Activated CD4-positive, alpha-beta T cell treated with anti-CD3 and anti-CD28 coated beads for 36 hours (primary cell): ENCODE measurements at regions not wholly inside any gene's neighbourhood (a gene's known extent, or its start where the extent isn't known, plus 50 kb on each side); places are given as distances from the start of the nearest gene placed in this dataset.

Experiments used
- ATAC-seq: fragments of 200-7000 bp; cut with Tn5 transposase; one replicate; pipeline ENCODE4 v1.10.0; 2021; ENCODE audit warnings: mild to moderate bottlenecking, moderate library complexity
- CTCF ChIA-PET: fragments of 350-600 bp; sonication (Branson Sonifier 250); formaldehyde crosslinking; loops from one replicate; lab custom pipeline; 2021; ENCODE audit warnings: antibody characterized with exemption; lab: Charles Lee
- POLR2A ChIA-PET: fragments of 350-600 bp; sonication (Branson Sonifier 250); formaldehyde crosslinking; loops from one replicate; lab custom pipeline; 2021; ENCODE audit warnings: antibody characterized with exemption, inconsistent platforms; lab: Charles Lee
- DNase-seq: peaks from one replicate; pipeline ENCODE4 v3.0.0-alpha.2; 2020
- H3K27ac Mint-ChIP-seq: one replicate; pipeline ENCODE4 v1.8.0; 2021; ENCODE audit warnings: mixed read lengths
- H3K27me3 Mint-ChIP-seq: one replicate; pipeline ENCODE4 v1.8.0; 2021; ENCODE audit warnings: mixed read lengths
- H3K36me3 Mint-ChIP-seq: one replicate; pipeline ENCODE4 v1.8.0; 2021; ENCODE audit warnings: low read depth, mixed read lengths
- H3K4me1 Mint-ChIP-seq: one replicate; pipeline ENCODE4 v1.8.0; 2021; ENCODE audit warnings: mixed read lengths
- H3K4me3 Mint-ChIP-seq: one replicate; pipeline ENCODE4 v1.8.0; 2021; ENCODE audit warnings: mild to moderate bottlenecking, moderate library complexity, mixed read lengths
- H3K9me3 Mint-ChIP-seq: one replicate; pipeline ENCODE4 v1.8.0; 2021; ENCODE audit warnings: low read depth, mixed read lengths
- intact Hi-C, 2 experiments: fragments of 100-400 bp; cut with DNase I in 1 of 2; cut with micrococcal nuclease in 1 of 2; formaldehyde crosslinking; loops; one replicate each; pipeline versions ENCODE4 v1.14.2 to v1.15.1; 2022 to 2024; cut with DNase I, micrococcal nuclease

DNA sequence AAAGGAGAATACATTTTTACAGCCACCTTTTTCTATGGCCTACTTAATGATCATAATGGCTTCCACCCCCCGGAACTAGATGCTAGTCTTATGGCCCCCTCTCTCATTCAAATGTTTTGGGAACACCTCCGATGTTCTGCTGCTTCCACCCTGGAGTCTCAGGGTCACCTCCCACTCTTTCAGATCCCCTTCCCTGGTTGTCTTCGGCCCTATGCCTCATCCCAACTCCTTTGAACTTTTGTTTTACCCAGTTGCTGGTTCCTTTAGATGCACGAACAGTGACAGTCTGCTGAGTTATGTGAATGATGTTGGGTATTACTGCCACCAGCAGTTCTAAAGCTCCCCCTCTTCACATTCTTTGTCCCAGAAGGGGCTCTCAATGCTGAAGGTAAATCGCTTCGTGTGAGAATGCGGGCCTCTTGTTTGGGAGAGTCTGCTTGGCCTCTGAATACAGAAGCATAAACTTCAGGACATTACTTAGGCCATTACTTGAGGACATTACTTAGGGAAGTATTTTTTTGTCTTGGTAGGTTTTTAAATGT lies 309.1 kb downstream of the SOX4 start:
- DNase-seq: no peak
- CTCF ChIA-PET: no interaction called here
- POLR2A ChIA-PET: no interaction called here
- Mint-ChIP-seq H3K4me1 (no peaks in the 10 kb centered on the region), H3K4me3 (no peak overlapping the region), H3K27me3 (no peaks in the 10 kb centered on the region), H3K36me3 (no peaks in the 10 kb centered on the region), H3K27ac (no peak overlapping the region), H3K9me3 (peaks cover 3% of the 10 kb centered on the region)
- intact Hi-C loops: no loop called here
- ATAC-seq: no peak

DNA sequence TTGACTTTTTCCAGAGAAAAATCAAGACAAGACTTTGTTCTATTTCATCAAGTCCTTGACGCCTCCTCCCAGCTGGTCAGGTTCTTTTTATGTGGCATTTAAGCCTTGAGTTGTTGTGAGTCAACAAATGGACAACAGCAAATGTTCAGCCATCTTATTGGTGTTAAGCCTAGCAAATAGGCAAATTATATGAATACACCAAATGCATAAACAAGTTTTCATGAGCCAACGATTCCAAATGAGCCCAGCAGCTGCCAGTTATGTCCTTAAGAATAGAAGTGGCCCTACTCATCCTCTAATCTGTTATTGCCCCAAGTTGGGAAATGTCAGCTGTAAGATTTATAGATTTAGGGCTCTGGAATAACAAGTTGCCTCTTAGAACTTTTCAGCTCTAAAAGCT lies 312.0 kb downstream of the SOX4 start:
- H3K4me3 Mint-ChIP-seq: no peak overlapping the region
- intact Hi-C loops: no loop called here
- CTCF ChIA-PET: no interaction called here
- no peak for DNase-seq
- no peaks in the 10 kb centered on the region for H3K4me1 Mint-ChIP-seq
- no peak overlapping the region for H3K27ac Mint-ChIP-seq
- POLR2A ChIA-PET: no interaction called here
- peaks cover 3% of the 10 kb centered on the region for H3K27me3 Mint-ChIP-seq
- H3K9me3 Mint-ChIP-seq: peaks cover under 1% of the 10 kb centered on the region
- no peak for ATAC-seq
- H3K36me3 Mint-ChIP-seq: no peaks in the 10 kb centered on the region

- Mint-ChIP-seq H3K9me3 (no peaks in the 10 kb centered on the region), H3K36me3 (no peaks in the 10 kb centered on the region), H3K4me3 (no peak overlapping the region), H3K27ac (no peak overlapping the region), H3K4me1 (no peaks in the 10 kb centered on the region), H3K27me3 (peaks cover 3% of the 10 kb centered on the region)
- no peak for DNase-seq
- no peak for ATAC-seq
- ChIA-PET CTCF (interaction anchor here (0.6 kb wide), 1 partner anchor 16 kb away, joined by 3 read pairs; no protein-coding TSS in a partner anchor), POLR2A (no interaction called here)
- intact Hi-C loops: no loop called here
These were observed 313.3 kb downstream of the SOX4 start for GRCh38 chr6:21906826-21907225.

DNA sequence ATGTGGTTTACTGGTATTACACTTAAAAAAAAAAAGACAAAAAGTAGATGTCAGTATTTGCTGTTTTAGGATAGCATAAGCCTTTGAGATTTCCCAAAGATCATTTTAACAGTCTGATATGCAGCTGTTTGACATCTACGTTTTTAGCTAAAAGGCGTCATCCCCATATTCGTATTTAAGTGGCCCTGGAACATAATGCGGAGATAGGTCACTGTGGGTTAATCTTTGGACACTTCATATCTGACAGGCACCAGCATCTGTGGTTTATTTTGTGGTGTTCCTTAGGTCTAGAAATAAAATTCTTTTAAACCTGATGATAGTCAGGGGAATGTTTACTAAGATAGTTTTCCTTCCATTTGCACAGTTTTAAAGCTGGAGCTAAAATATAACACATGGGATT lies 313.7 kb downstream of the SOX4 start:
- no peak for ATAC-seq
- Mint-ChIP-seq H3K4me1 (no peaks in the 10 kb centered on the region), H3K27ac (no peak overlapping the region), H3K9me3 (no peaks in the 10 kb centered on the region), H3K36me3 (no peaks in the 10 kb centered on the region), H3K27me3 (peaks cover 3% of the 10 kb centered on the region), H3K4me3 (no peak overlapping the region)
- CTCF ChIA-PET: interaction anchor here (0.6 kb wide), 1 partner anchor 16 kb away, joined by 3 read pairs; no protein-coding TSS in a partner anchor
- no peak for DNase-seq
- POLR2A ChIA-PET: no interaction called here
- intact Hi-C loops: no loop called here

- ChIA-PET POLR2A (no interaction called here), CTCF (no interaction called here)
- intact Hi-C loops: no loop called here
- H3K9me3 Mint-ChIP-seq: no peaks in the 10 kb centered on the region
- DNase-seq (no peak), ATAC-seq (no peak)
- H3K27me3 Mint-ChIP-seq: peaks cover 3% of the 10 kb centered on the region
- no peak overlapping the region for H3K4me3 Mint-ChIP-seq
- H3K27ac Mint-ChIP-seq: no peak overlapping the region
- H3K36me3 Mint-ChIP-seq: no peaks in the 10 kb centered on the region
- peaks cover 1% of the 10 kb centered on the region for H3K4me1 Mint-ChIP-seq
These were observed 314.8 kb downstream of the SOX4 start for GRCh38 chr6:21908161-21908848.

GRCh38 chr6:21909321-21909720 lies 315.8 kb downstream of the SOX4 start:
- Mint-ChIP-seq H3K4me3 (no peak overlapping the region), H3K9me3 (no peaks in the 10 kb centered on the region), H3K27ac (no peak overlapping the region), H3K27me3 (peaks cover 3% of the 10 kb centered on the region), H3K36me3 (peaks cover under 1% of the 10 kb centered on the region), H3K4me1 (peaks cover 9% of the 10 kb centered on the region)
- ChIA-PET CTCF (no interaction called here), POLR2A (no interaction called here)
- DNase-seq (no peak), ATAC-seq (no peak)
- intact Hi-C loops: no loop called here

DNA sequence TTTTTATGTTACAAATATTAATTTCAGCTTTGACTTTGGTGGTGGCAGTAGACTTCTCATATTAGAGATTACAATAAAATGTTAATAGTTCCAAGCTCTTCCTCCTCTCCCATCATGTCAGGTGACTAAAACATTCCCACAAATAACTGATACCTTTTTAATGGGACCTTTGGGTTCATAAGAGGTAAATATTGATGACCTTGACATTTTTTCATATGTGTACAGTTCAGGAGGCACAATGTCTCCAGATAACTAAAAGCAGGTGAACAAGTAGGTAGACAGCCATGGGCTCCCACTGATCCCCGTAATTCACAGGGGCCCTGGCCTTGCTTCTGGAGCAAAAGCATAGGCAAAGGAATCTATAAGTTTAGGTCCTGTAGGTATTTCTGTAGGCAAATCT lies 317.7 kb downstream of the SOX4 start:
- peaks cover 3% of the 10 kb centered on the region for H3K27me3 Mint-ChIP-seq
- no peak for DNase-seq
- peaks cover 2% of the 10 kb centered on the region for H3K36me3 Mint-ChIP-seq
- no peak for ATAC-seq
- intact Hi-C loops: no loop called here
- ChIA-PET POLR2A (no interaction called here), CTCF (no interaction called here)
- no peak overlapping the region for H3K27ac Mint-ChIP-seq
- peaks cover 22% of the 10 kb centered on the region for H3K4me1 Mint-ChIP-seq
- no peak overlapping the region for H3K4me3 Mint-ChIP-seq
- H3K9me3 Mint-ChIP-seq: no peaks in the 10 kb centered on the region

DNA sequence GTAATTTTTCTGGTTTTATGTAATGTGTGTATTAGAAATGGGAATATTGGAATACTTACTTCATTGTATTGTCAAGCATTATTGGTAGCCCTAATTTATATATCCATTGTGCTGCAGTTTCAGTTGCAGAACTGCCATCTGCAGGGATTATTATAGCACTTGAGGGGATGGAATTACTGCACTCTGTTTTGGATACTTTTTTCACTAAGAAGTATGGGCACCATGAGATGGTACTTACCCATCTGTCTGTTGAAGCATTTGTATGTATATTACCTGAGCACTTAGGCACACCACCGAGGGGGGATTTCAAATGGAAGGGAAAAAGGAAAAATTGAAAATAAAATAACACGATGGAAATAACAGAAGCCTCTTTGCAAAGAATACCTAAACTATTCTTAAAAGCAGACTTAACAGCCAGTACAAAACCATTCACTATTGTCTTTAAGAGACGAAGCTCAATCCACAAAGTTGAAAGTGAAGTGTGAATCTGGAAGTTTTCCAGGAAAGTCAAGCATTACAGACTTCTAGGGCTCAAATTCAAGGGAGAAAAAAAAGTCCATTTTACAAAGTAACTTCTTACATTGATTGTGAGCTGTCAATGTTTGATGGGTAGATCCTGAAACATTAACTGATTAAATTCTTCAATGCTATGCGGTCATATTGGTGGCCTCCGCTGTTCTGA lies 318.7 kb downstream of the SOX4 start:
- Mint-ChIP-seq H3K27ac (no peak overlapping the region), H3K36me3 (peaks cover 2% of the 10 kb centered on the region), H3K9me3 (no peaks in the 10 kb centered on the region), H3K4me1 (peaks cover 25% of the 10 kb centered on the region), H3K27me3 (peaks cover 3% of the 10 kb centered on the region), H3K4me3 (no peak overlapping the region)
- ATAC-seq: no peak
- ChIA-PET CTCF (no interaction called here), POLR2A (interaction anchor here (0.5 kb wide), 1 partner anchor 34 kb away, joined by 3 read pairs; no protein-coding TSS in a partner anchor)
- DNase-seq: no peak
- intact Hi-C loops: no loop called here

- Mint-ChIP-seq H3K9me3 (no peaks in the 10 kb centered on the region), H3K27ac (peak overlapping the region; percentile 35), H3K27me3 (peaks cover 1% of the 10 kb centered on the region), H3K4me1 (peaks cover 25% of the 10 kb centered on the region), H3K4me3 (peak overlapping the region; percentile 56), H3K36me3 (peaks cover 2% of the 10 kb centered on the region)
- intact Hi-C loops: no loop called here
- POLR2A ChIA-PET: no interaction called here
- ATAC-seq (peak; percentile 39), DNase-seq (peak; percentile 84)
- CTCF ChIA-PET: no interaction called here
These were observed 320.8 kb downstream of the SOX4 start for GRCh38 chr6:21914121-21914973.

DNA sequence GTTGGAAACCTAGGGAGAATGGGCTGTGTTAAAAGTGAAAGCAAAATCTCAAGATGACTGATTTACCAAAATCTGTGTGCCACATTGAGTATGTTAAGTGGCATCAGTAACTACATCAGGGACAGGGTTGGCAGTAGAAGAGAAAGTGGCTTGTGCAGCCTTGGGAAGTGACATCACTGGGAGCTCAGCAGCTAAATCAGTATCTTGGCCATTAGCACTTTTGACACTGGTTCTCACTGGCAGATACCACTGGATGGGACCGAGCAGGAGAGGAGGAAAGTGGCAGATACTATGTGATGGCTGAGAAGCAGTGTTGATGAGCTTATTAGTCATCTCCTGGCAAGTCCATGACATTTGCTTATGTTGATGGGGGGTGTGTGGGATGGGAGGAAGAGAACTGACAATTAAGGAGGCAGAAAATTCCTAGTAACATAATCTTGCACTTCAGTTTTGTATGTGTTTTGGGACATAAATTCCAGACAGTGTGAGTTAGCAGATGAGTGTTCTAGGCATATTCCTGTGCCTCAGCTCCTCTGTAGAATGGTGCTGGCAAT lies 322.2 kb downstream of the SOX4 start:
- peak; percentile 22 for DNase-seq
- no peak overlapping the region for H3K4me3 Mint-ChIP-seq

GRCh38 chr6:21918041-21918440 lies 324.5 kb downstream of the SOX4 start:
- CTCF ChIA-PET: interaction anchor here (0.8 kb wide), 1 partner anchor 523 kb away, joined by 3 read pairs; no protein-coding TSS in a partner anchor
- H3K4me3 Mint-ChIP-seq: no peak overlapping the region
- no peak for DNase-seq

More for the DNA sequence above, 322.2 kb downstream of the SOX4 start:
- Mint-ChIP-seq H3K27ac (peak overlapping the region; percentile 24), H3K36me3 (peaks cover 2% of the 10 kb centered on the region), H3K9me3 (no peaks in the 10 kb centered on the region), H3K27me3 (no peaks in the 10 kb centered on the region), H3K4me1 (peaks cover 25% of the 10 kb centered on the region)
- ATAC-seq: peak; percentile 85
- intact Hi-C loops: no loop called here
- ChIA-PET POLR2A (no interaction called here), CTCF (no interaction called here)

More at GRCh38 chr6:21918041-21918440, 324.5 kb downstream of the SOX4 start:
- Mint-ChIP-seq H3K9me3 (no peaks in the 10 kb centered on the region), H3K27ac (no peak overlapping the region), H3K27me3 (no peaks in the 10 kb centered on the region), H3K4me1 (peaks cover 25% of the 10 kb centered on the region), H3K36me3 (peaks cover 2% of the 10 kb centered on the region)
- intact Hi-C loops: no loop called here
- POLR2A ChIA-PET: no interaction called here
- ATAC-seq: no peak
